ENCODE measurements at regions not wholly inside any gene's neighbourhood (a gene's known extent, or its start where the extent isn't known, plus 50 kb on each side); places are given as distances from the start of the nearest gene placed in this dataset.
"Not testable (repeated sequence)": the region's sequence is repeated elsewhere in the genome, so short reads cannot be mapped to it uniquely, and the experiment has no call there.

GRCh38 chr6:56838016-56838555 lies 116.8 kb upstream of the BEND6 start:
- DNase-seq, result no peak

- DNase-seq, result no peak
Measured at GRCh38 chr6:56837322-56837894, 117.5 kb upstream of the BEND6 start.

DNA sequence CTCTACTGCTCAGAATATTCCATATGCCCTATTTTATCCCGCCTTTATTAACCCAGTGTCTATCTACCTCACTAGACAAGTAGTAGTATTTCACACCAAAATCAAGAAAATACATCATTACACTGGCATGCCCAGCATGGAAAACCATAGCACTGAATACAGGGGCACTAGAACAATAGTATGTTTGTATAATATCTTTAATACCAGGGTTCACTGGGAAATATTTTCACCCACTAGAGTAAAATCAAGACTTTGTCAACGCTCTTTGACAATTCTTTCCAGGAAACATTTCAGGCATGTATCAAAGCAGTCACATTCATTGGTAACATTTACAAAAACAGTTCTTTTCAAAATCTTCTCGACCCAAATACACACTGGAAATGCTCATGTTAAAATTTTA lies 119.3 kb upstream of the BEND6 start:
- no peak for DNase-seq

DNA sequence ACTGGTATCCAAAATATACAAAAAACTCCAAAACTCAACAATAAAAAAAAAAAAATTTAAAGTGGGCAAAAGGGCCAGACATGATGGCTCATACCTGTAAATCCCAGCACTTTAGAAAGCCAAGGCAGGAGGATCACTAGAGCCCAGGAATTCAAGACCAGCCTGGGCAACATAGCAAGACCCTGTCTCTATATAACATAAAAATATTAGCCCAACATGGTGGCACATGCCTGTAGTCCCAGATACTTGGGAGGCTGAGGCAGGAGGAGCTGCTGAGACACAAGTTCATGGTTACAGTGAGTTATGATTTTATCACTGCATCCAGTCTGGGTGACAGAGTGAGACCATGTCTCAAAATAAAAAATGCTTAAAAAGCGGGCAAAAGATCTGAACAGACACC lies 121.0 kb upstream of the BEND6 start:
- no peak for DNase-seq

- DNase-seq, result no peak
Measured at GRCh38 chr6:56833127-56833791, 121.6 kb upstream of the BEND6 start.

GRCh38 chr6:56832225-56832624 lies 122.7 kb upstream of the BEND6 start:
- DNase-seq, result no peak

GRCh38 chr6:56831334-56831733 lies 123.6 kb upstream of the BEND6 start:
- DNase-seq, result no peak

DNA sequence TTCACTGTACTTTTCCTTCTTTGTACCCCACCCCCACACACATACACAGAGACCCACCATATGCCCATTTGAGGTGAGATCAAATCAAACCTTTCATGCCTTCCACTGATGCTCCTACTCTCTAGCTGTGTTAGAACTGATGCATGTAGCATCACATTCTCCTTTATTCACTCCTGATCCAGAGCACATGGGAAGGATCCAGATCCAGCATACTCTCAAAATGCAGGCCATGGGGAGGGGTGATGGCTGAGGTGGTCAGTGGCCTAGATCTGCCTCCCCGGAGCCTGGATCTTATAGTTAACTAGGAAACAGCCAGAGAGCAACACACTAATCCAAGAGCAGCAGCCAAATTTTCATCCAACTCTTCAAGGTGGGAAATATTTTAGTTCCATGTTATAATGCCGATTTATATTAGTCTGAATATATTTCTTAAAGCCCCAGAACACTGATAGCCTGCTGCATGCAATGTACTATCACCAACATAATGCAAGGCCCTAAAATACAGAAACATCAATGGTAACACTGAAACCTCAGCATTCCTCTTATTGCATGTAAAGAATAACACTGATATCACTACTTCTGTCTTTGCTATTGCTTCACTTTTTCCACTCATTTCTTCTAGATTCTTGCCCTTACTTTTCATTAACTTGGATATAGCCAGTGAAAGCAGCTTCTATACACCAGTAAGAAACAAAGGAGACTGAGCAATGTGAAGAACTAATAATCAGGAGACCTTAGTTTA lies 126.8 kb upstream of the BEND6 start:
- no peak for DNase-seq

DNA sequence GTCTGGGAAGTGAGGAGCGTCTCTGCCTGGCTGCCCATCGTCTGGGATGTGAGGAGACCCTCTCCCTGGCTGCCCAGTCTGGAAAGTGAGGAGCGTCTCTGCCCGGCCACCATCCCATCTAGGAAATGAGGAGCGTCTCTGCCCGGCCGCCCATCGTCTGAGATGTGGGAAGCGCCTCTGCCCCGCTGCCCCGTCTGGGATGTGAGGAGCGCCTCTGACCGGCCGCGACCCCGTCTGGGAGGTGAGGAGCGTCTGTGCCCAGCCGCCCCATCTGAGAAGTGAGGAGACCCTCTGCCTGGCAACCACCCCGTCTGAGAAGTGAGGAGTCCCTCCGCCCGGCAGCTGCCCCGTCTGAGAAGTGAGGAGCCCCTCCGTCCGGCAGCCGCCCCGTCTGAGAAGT lies 130.5 kb upstream of the BEND6 start:
- DNase-seq, result not testable (repeated sequence)

- DNase-seq, result no peak
Measured at GRCh38 chr6:56821005-56821432, 133.9 kb upstream of the BEND6 start.

- DNase-seq, result no peak
Measured at GRCh38 chr6:56820060-56820459, 134.8 kb upstream of the BEND6 start.

- DNase-seq, result no peak
Measured at GRCh38 chr6:56819604-56820003, 135.3 kb upstream of the BEND6 start.

- no peak for DNase-seq
Measured at GRCh38 chr6:56816370-56816769, 138.5 kb upstream of the BEND6 start.

GRCh38 chr6:56815436-56815835 lies 139.5 kb upstream of the BEND6 start:
- no peak for DNase-seq

DNA sequence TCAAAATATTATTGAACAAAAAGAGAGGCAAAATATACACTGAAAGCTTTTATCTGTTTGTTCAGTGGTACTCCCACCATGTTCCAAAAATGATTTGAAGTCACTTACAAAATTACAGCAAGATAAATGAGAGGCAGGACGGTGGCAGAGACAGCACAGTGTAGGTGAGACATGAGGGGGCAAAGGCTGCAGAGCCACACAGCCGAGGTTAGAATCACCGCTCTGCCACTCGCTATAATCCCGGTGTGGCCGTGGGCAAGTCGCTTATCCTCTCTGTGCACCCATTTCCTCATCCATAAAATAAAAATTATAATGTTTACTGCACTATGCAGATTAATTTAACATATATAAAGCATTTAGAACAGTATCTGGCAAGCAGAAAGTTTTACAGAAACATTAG lies 140.1 kb upstream of the BEND6 start:
- no peak for DNase-seq

DNA sequence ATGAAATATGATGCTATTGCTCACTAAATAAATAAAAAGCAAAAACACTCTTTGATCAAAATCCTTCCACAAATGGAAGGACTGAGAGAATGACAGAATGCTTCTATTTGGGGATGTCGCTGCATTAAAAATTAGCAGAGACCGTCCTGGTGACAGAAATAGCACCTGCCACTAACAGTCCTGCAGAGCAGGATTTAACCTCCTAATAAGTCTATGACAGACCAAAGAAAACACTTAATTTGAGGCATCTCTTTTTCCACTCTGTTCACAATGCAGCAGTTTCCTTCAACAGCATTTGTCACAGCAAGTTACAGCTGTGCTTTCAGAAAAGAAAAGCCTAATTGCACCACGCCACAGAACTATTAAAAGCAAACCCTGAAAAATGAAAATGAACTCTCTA lies 140.6 kb upstream of the BEND6 start:
- no peak for DNase-seq

GRCh38 chr6:56812851-56813250 lies 142.1 kb upstream of the BEND6 start:
- DNase-seq, result not testable (repeated sequence)

- no peak for DNase-seq
Measured at GRCh38 chr6:56808871-56809359, 146.0 kb upstream of the BEND6 start.

GRCh38 chr6:56807989-56808337 lies 146.9 kb upstream of the BEND6 start:
- DNase-seq, result no peak

DNA sequence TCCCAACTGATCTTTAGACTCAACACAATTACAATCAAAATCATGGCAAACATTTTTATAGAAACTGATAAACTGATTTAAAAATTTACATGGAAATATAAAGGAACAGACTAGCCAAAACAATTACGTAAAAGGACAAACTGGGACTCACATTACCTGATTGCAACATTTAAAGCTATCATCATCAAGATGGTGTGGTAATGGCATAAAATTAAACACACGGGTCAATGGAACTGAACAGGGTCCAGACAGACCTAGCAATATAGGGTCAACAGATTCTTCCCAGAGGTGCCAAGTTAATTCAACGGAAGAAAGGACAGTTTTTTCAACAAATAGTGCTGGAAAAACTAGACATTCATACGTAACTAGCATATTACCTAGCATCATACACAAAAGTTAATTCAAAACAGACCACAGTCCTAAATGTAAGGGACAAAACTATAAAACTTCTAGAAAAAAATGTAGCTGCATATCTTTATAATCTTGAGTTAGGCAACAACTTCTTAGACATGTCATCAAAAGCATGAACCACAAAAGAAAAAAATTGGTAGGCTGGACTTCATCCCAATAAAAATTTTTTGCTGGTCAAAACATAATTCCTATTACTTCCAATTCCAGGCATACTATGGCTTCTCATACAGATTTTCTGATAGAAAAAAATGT lies 147.4 kb upstream of the BEND6 start:
- DNase-seq, result no peak

GRCh38 chr6:56806368-56806767 lies 148.5 kb upstream of the BEND6 start:
- DNase-seq, result no peak

DNA sequence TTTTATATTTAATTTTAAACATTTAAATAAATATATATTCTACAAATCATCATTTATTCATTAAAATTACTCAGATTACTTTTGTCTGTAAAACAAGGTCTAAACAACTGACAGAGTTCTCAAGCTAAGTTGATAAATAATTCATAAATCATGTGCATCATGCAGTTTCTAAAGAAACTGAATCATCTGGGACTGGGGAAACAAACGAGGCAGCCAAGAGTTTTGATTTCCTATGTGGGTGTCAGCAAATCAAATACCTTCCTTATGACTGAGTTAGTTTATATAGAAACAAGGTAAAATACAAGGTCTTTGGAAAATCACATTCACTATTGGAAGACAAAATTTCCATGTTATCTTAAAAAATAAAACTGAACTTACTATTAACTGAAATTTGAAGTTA lies 149.9 kb upstream of the BEND6 start:
- DNase-seq, result no peak

DNA sequence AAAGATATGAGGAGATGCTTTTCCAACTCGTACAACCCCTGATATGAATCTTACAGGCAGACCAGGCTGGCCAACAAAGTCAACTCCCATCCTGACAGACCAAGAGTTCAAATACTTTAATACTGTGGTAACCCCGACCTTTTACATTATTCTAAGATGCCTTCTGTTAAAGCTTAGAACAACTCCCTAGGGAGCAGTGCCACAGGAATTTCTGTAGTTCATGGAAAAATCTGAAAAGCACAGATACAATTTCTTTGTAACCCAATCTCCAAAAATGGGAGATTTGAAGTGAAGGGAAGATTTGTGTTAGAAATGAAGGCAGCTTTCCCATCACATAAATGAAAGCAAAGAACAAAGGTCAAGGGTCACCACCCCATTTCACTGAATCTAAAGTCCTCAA lies 151.3 kb upstream of the BEND6 start:
- no peak for DNase-seq
